ENCODE measurements at regions not wholly inside any gene's neighbourhood (a gene's known extent, or its start where the extent isn't known, plus 50 kb on each side); places are given as distances from the start of the nearest gene placed in this dataset.

DNA sequence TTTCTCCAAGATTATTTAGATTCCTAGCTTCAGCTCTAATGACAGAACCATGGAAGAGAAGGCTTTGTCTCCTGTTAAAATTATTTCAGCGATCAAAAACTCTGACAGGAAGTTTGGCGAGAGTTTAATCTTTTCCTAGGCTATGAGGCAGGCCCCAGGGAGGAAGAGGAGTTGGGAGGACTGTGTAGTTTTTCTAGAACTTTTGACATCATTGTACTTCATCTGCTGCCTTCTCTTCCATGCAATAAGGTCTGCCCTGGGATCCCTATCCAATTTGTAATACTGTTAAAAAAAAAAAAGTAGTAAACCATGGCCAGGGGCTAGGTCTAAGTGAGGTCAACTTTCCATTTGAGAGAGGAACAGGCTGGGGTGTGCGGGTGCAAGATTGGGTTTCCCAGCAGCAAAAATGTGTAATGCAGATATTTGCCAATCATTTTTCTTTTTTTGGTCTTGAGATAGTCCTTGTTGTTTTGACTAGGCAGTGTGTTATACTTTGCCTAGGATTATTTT is 261.9 kb upstream of the ANKH start:
- Histone ChIP-seq H4K5ac (ENCODE audit: insufficient read length, low read depth, low read length) (no peak overlapping the region), H3K79me1 (ENCODE audit: low read depth, low read length) (no peaks in the 10 kb centered on the region), H2AK5ac (ENCODE audit: low read depth, low read length) (no peak overlapping the region), H4K8ac (ENCODE audit: extremely low read depth, insufficient read depth, low read length) (no peak overlapping the region), H3K14ac (ENCODE audit: insufficient read length) (no peak overlapping the region), H2BK20ac (ENCODE audit: low read length) (no peak overlapping the region), H3K23ac (ENCODE audit: insufficient read length) (no peak overlapping the region), H3K79me2 (ENCODE audit: control insufficient read depth in 1 of 2, insufficient read depth in 2 of 2, low read length in 2 of 2) (no peaks in the 10 kb centered on the region), H3K4me3 (ENCODE audit: extremely low read depth in 1 of 4, insufficient read depth in 2 of 4, low read depth in 3 of 4, low read length in 4 of 4) (no peak overlapping the region), H4K91ac (replicated peaks; ENCODE audit: insufficient read length, low read length) (no peak overlapping the region), H3K36me3 (ENCODE audit: control insufficient read depth in 2 of 4, insufficient read depth in 4 of 4, low read length in 3 of 4) (no peaks in the 10 kb centered on the region), H2BK120ac (replicated peaks; ENCODE audit: low read depth, low read length) (no peak overlapping the region), H3K4me1 (replicated peaks in 1 of 4; ENCODE audit: control insufficient read depth in 3 of 4, insufficient read depth in 4 of 4, low read length in 3 of 4) (peaks cover 0 to 4% (median 1%) of the 10 kb centered on the region in 4 experiments; a peak in 2 of 7 replicates), H3K56ac (replicated peaks; ENCODE audit: insufficient read length, low read depth, low read length) (no peak overlapping the region), H3K9ac (replicated peaks in 1 of 4; ENCODE audit: extremely low read depth in 1 of 4, low read depth in 3 of 4, low read length in 3 of 4) (no peak overlapping the region), H3K4me2 (ENCODE audit: insufficient read depth in 1 of 2, low read depth in 2 of 2, low read length in 2 of 2) (no peak overlapping the region), H2BK5ac (ENCODE audit: low read depth, low read length) (no peak overlapping the region), H3K27ac (ENCODE audit: low read depth, low read length) (no peak overlapping the region), H3K4ac (replicated peaks; ENCODE audit: insufficient read length, low read depth, low read length) (no peak overlapping the region), H3K27me3 (replicated peaks in 1 of 4; ENCODE audit: control insufficient read depth in 3 of 4, extremely low read depth in 1 of 4, insufficient read depth in 3 of 4, low read length in 3 of 4) (no peaks in the 10 kb centered on the region), H2BK12ac (ENCODE audit: low read depth, low read length) (no peak overlapping the region), H2AFZ (ENCODE audit: low read length) (no peak overlapping the region), H3K18ac (ENCODE audit: extremely low read depth, low read length) (no peak overlapping the region), H4K20me1 (replicated peaks in 1 of 2; ENCODE audit: control insufficient read depth in 1 of 2, insufficient read depth in 2 of 2, low read length in 2 of 2) (no peaks in the 10 kb centered on the region), H2BK15ac (ENCODE audit: low read length) (no peak overlapping the region), H3K9me3 (ENCODE audit: insufficient read depth in 2 of 2, low read depth in 1 of 2, low read length in 1 of 2) (no peaks in the 10 kb centered on the region; a peak in 1 of 4 replicates), H3K23me2 (ENCODE audit: low read depth, low read length) (no peaks in the 10 kb centered on the region)
- DNase-seq (ENCODE audit: low read depth in 1 of 2, low spot score in 2 of 2) (no peak), FAIRE-seq (no peak)
- ChIA-PET CTCF (ENCODE audit: partially characterized antibody) (interaction anchor here (0.6 to 1.2 kb wide), 3 partner anchors 15 to 163 kb away, joined by 3 to 4 read pairs (median 3); no protein-coding TSS in a partner anchor), POLR2A (ENCODE audit: partially characterized antibody) (no interaction called here)
- WGBS, 2 experiments (ENCODE audit: extremely low coverage in 1 of 2, insufficient coverage in 1 of 2, insufficient read length in 1 of 2, insufficient replicate concordance in 2 of 2, low coverage in 1 of 2, low lambda C conversion rate in 2 of 2, missing lambda C conversion rate in 1 of 2) = 83% methylated on average over 3 of the region's 3 CpGs; no CpG with 5 or more reads in 1 of the 2 experiments
- TF ChIP-seq SP1 (IDR thresholded peaks at IDR 0.05; ENCODE audit: low read depth, low read length) (no peak), HDAC6 (IDR thresholded peaks at IDR 0.05; ENCODE audit: low read depth, low read length) (no peak), EZH2 (IDR thresholded peaks at IDR 0.05; ENCODE audit: low read depth, low read length, severe bottlenecking) (no peak), NANOG (IDR thresholded peaks at IDR 0.05; ENCODE audit: insufficient read depth, low read depth, low read length, poor library complexity, severe bottlenecking) (no peak), YY1 (IDR thresholded peaks at IDR 0.05; ENCODE audit: low read depth, low read length) (no peak), BCL11A (IDR thresholded peaks at IDR 0.05; ENCODE audit: low read depth in 2 of 2, low read length in 2 of 2) (no peak), MAFK (IDR thresholded peaks at IDR 0.05; ENCODE audit: low read depth, low read length) (no peak), ZNF274 (IDR thresholded peaks at IDR 0.05; ENCODE audit: borderline replicate concordance, extremely low read depth, low read length) (no peak), JUND (IDR thresholded peaks at IDR 0.05; ENCODE audit: low read length) (no peak), CHD1 (IDR thresholded peaks at IDR 0.05; ENCODE audit: low read depth, low read length) (no peak), CTBP2 (IDR thresholded peaks at IDR 0.05; ENCODE audit: borderline replicate concordance, insufficient read depth, insufficient read length, low read length) (no peak), CREB1 (IDR thresholded peaks at IDR 0.05) (no peak), BACH1 (IDR thresholded peaks at IDR 0.05; ENCODE audit: low read length) (no peak)

Data from H1 (cell line).